HFF-Myc (cell line): ENCODE measurements at regions not wholly inside any gene's neighbourhood (a gene's known extent, or its start where the extent isn't known, plus 50 kb on each side); places are given as distances from the start of the nearest gene placed in this dataset.

Experiments
- DNase-seq: peaks from one replicate; pipeline ENCODE4 v3.0.0-alpha.2; 2011; ENCODE audit warnings: low read depth; ENCODE audit errors: extremely low read depth
- H3K4me3 ChIP-seq: replicated peaks from 2 replicates; pipeline ENCODE4 v1.5.1; 2011; ENCODE audit warnings: low read depth, mild to moderate bottlenecking, control low read depth, low read length
- CTCF ChIP-seq: IDR thresholded peaks from 2 replicates; pipeline ENCODE4 v1.5.1; 2012; ENCODE audit warnings: mild to moderate bottlenecking, low read depth, low read length, control low read depth; ENCODE audit errors: missing control alignments

GRCh38 chr2:60621688-60622429 lies 68.4 kb upstream of the BCL11A start:
- no peak for DNase-seq
- H3K4me3 ChIP-seq: no peak overlapping the region
- no peak for TF ChIP-seq CTCF

- no peak for DNase-seq
- no peak overlapping the region for H3K4me3 ChIP-seq
- TF ChIP-seq CTCF: no peak
These were observed 69.6 kb upstream of the BCL11A start for GRCh38 chr2:60623040-60623439.

- no peak for TF ChIP-seq CTCF
- DNase-seq: no peak
- H3K4me3 ChIP-seq: no peak overlapping the region
These were observed 74.0 kb upstream of the BCL11A start for GRCh38 chr2:60627412-60627811.

- H3K4me3 ChIP-seq: no peak overlapping the region
- DNase-seq: no peak
- TF ChIP-seq CTCF: no peak
These were observed 74.6 kb upstream of the BCL11A start for GRCh38 chr2:60628026-60628425.

GRCh38 chr2:60628615-60629304 lies 75.3 kb upstream of the BCL11A start:
- no peak for TF ChIP-seq CTCF
- DNase-seq: no peak
- H3K4me3 ChIP-seq: no peak overlapping the region

- no peak overlapping the region for H3K4me3 ChIP-seq
- no peak for TF ChIP-seq CTCF
- DNase-seq: no peak
These were observed 75.8 kb upstream of the BCL11A start for GRCh38 chr2:60629305-60629662.
